SK-N-SH (cell line): ENCODE measurements at regions not wholly inside any gene's neighbourhood (a gene's known extent, or its start where the extent isn't known, plus 50 kb on each side); places are given as distances from the start of the nearest gene placed in this dataset.
"Not testable (repeated sequence)": the region's sequence is repeated elsewhere in the genome, so short reads cannot be mapped to it uniquely, and the experiment has no call there.

Source experiments
- CTCF ChIA-PET: fragments of 300-600, 350-600 bp; formaldehyde crosslinking; extraction: SDS; loops from one replicate; lab custom pipeline; 2021; lab: Yijun Ruan, JAX
- POLR2A ChIA-PET: fragments of 350-600 bp; sonication (Branson Sonifier 250); formaldehyde crosslinking; extraction: SDS; loops from one replicate; lab custom pipeline; 2020; ENCODE audit warnings: antibody characterized with exemption, inconsistent platforms; lab: Yijun Ruan, JAX
- DNase-seq: peaks from one replicate; pipeline ENCODE4 v3.0.0; 2012
- H2AFZ ChIP-seq: fragments of 200-600 bp; sonication (generic); 2 replicates; pipeline ENCODE4 v1.8.1; 2016; ENCODE audit warnings: antibody characterized with exemption, mild to moderate bottlenecking, low read depth
- H3F3A ChIP-seq: fragments of 200-600 bp; sonication (generic); replicated peaks from 2 replicates; pipeline ENCODE3; 2016; ENCODE audit warnings: antibody characterized with exemption, mild to moderate bottlenecking; ENCODE audit not compliant: insufficient read depth
- H3K27ac ChIP-seq, 2 experiments: fragments of 200-500 bp in 1 of 2; fragments of 200-600 bp in 1 of 2; sonication (Bioruptor generic) in 1 of 2; sonication (generic), shearing (Covaris generic) in 1 of 2; 2 replicates each; pipeline versions ENCODE4 v1.5.1 to v1.6.1; 2014 to 2016; ENCODE audit warnings: low read depth in 2 of 2, inconsistent platforms in 1 of 2, low read length in 1 of 2, mild to moderate bottlenecking in 1 of 2, mixed read lengths in 1 of 2
- H3K27me3 ChIP-seq: fragments of 200-600 bp; sonication (generic), shearing (Covaris generic); 2 replicates; pipeline ENCODE4 v1.6.1; 2016; ENCODE audit warnings: mixed run types; ENCODE audit not compliant: insufficient read depth
- H3K36me3 ChIP-seq, 2 experiments: fragments of 200-500 bp in 1 of 2; fragments of 200-600 bp in 1 of 2; sonication (Bioruptor generic) in 1 of 2; sonication (generic) in 1 of 2; replicated peaks in 1 of 2; 2 replicates each; pipeline versions ENCODE3 to v1.5.1; 2014 to 2016; ENCODE audit warnings: low read length in 1 of 2, mild to moderate bottlenecking in 1 of 2; ENCODE audit not compliant: insufficient read depth in 2 of 2, control insufficient read depth in 1 of 2
- H3K4me1 ChIP-seq, 2 experiments: fragments of 200-500 bp in 1 of 2; fragments of 200-600 bp in 1 of 2; sonication (Bioruptor generic) in 1 of 2; sonication (generic), shearing (Covaris generic) in 1 of 2; 2 replicates each; pipeline versions ENCODE4 v1.5.1 to v1.6.1; 2014 to 2016; ENCODE audit warnings: low read depth in 1 of 2, low read length in 1 of 2, mixed run types in 1 of 2; ENCODE audit not compliant: insufficient read depth in 2 of 2, control insufficient read depth in 1 of 2
- H3K4me2 ChIP-seq: fragments of 200-600 bp; sonication (generic), shearing (Covaris generic); 2 replicates; pipeline ENCODE4 v1.6.1; 2017; ENCODE audit warnings: mixed run types
- H3K4me3 ChIP-seq, 2 experiments: fragments of 200-500 bp in 1 of 2; fragments of 200-600 bp in 1 of 2; sonication (Bioruptor generic) in 1 of 2; sonication (generic), shearing (Covaris generic) in 1 of 2; 2 replicates each; pipeline versions ENCODE4 v1.5.1 to v1.8.1; 2014 to 2016; ENCODE audit warnings: low read depth in 2 of 2, inconsistent platforms in 1 of 2, low read length in 1 of 2, mild to moderate bottlenecking in 1 of 2, mixed read lengths in 1 of 2, moderate library complexity in 1 of 2
- H3K79me2 ChIP-seq: fragments of 200-600 bp; sonication (generic); 2 replicates; pipeline ENCODE4 v1.8.1; 2017; ENCODE audit warnings: mild to moderate bottlenecking; ENCODE audit not compliant: insufficient read depth
- H3K9ac ChIP-seq: fragments of 200-600 bp; sonication (generic); 2 replicates; pipeline ENCODE4 v1.6.1; 2017; ENCODE audit warnings: mixed run types
- H3K9me2 ChIP-seq: fragments of 200-600 bp; sonication (generic); 2 replicates; pipeline ENCODE4 v1.6.1; 2017; ENCODE audit warnings: mixed run types
- H3K9me3 ChIP-seq: fragments of 200-600 bp; sonication (generic); 2 replicates; pipeline ENCODE4 v1.6.1; 2017; ENCODE audit warnings: mixed run types, mild to moderate bottlenecking, moderate library complexity
- H4K20me1 ChIP-seq: fragments of 200-600 bp; sonication (generic); 2 replicates; pipeline ENCODE4 v1.6.1; 2017; ENCODE audit warnings: mild to moderate bottlenecking, mixed run types; ENCODE audit not compliant: insufficient read depth
- WGBS: methylation state at CpG from one replicate; pipeline ENCODE4 v1.1.6; 2017; ENCODE audit warnings: low lambda C conversion rate; 5-methylcytosine and 5-hydroxymethylcytosine counted together

DNA sequence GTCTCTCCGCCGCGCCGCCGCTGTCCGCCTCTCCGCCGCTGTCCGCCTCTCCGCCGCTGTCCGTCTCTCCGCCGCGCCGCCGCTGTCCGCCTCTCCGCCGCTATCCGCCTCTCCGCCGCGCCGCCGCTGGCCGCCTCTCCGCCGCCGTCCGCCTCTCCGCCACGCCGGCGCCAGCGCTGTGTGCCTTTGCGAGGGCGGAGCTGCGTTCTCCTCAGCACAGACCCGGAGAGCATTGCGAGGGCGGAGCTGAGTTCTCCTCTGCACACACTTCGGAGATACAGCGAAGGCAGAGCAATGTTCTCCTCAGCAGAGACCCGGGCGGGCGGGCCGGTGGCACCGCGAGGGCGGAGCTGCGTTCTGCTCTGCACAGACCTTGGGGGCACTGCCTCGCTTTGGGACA, 327.4 kb upstream of the PLGLB1 start:
- H3K4me3 ChIP-seq, H3K79me2 ChIP-seq, H3K9me3 ChIP-seq, H3K4me1 ChIP-seq, CTCF ChIA-PET, H3F3A ChIP-seq, H3K27ac ChIP-seq, H3K9ac ChIP-seq, H3K36me3 ChIP-seq, H3K4me2 ChIP-seq, H3K27me3 ChIP-seq, H3K9me2 ChIP-seq, DNase-seq, POLR2A ChIA-PET, H2AFZ ChIP-seq, H4K20me1 ChIP-seq: not testable (repeated sequence)
- WGBS: 94% methylated on average over 41 of the region's 53 CpGs

DNA sequence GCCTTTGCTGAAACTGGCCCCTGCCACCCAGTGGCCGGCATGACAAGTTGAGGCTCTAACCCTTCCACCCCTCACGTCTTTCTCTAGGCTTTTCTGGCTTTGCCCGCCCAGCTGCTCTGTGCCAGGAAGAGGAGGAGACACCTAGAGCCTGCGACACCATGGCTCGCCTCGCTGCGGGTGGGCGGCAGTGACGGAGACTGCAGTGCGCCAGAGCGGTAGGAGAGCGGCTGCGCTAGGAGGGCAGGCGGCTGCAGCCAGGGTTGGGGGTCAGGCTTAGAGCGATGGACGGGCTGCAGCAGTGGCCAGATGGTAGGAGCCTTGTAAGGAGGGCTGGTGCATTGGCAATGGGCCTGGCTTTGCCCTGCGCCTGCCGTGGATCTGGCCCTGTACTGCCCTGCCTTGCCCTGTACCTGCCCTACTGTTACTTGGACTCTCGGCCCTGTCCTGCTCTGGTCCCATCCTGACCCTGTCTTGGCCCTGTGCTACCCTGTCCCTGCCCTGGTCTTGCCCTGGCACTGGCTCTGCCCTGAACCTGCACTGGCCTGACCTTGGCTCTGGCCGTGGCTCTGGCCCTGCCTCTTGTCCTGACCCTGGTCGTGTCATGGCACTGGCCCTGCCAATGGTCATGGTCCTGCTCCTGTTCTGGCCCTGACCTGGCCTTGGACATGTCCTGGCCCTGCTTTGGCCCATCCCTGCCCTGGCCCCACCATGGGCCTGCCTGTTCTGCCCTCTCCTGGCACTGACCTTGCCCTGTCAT, 330.7 kb upstream of the PLGLB1 start:
- DNase-seq, H3K9ac ChIP-seq, H3K4me1 ChIP-seq, H3K4me3 ChIP-seq, H4K20me1 ChIP-seq, H3K36me3 ChIP-seq, H3K4me2 ChIP-seq, H3K27ac ChIP-seq, H3K9me2 ChIP-seq, H3K27me3 ChIP-seq, H3K9me3 ChIP-seq, H3K79me2 ChIP-seq, H3F3A ChIP-seq, CTCF ChIA-PET, POLR2A ChIA-PET, H2AFZ ChIP-seq: not testable (repeated sequence)
- WGBS: 88% methylated on average over 16 of the region's 21 CpGs

DNA sequence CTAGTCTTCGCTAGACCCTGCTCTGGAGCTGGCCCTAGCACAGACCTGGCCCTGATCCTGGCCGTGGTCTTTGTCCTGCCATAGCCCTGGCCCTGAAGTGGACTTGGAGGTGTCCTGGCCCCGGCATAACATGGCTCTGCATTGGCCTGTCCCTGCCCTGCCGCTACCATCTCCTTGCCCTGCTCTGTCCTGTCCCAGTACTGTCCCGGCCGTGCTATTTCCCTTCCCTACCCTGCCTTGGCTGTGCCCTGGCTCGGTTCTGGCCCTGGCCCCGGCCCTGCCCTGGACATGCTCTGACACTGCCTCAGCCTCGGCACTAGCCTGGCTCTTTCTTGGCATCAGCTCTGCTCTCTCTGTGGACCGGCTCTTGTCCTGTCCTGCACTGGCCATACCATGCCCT, 331.8 kb upstream of the PLGLB1 start:
- 76% methylated on average over 7 of the region's 10 CpGs for WGBS
- DNase-seq, H3K4me2 ChIP-seq, H3K9ac ChIP-seq, H3K9me3 ChIP-seq, H4K20me1 ChIP-seq, H3K4me1 ChIP-seq, H2AFZ ChIP-seq, H3K4me3 ChIP-seq, H3K27me3 ChIP-seq, CTCF ChIA-PET, H3K9me2 ChIP-seq, H3K36me3 ChIP-seq, H3K79me2 ChIP-seq, H3F3A ChIP-seq, H3K27ac ChIP-seq, POLR2A ChIA-PET: not testable (repeated sequence)

DNA sequence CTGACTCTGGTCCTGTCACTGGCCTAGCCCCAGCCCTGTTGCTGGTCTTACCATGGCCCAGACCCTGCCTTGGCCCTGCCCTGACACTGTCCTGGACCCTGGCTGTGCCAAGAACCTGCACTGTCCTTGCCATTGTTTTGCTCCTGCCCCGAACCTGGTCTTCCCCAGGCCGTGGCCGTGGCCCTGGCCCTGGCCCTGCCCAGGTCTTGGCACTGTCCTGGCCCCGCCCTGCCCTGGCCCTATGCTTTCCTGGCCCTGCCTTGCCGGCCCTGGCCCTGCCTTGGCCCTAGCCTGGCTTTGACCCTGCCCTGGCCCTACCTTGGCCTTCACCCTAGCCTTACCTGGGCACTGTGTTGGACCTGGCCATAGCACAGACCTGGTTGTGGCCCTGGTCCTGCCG, 332.5 kb upstream of the PLGLB1 start:
- H3K9me3 ChIP-seq, H3K4me2 ChIP-seq, H3K27me3 ChIP-seq, H3K36me3 ChIP-seq, H3K9me2 ChIP-seq, H3K4me1 ChIP-seq, H3F3A ChIP-seq, H3K9ac ChIP-seq, DNase-seq, H2AFZ ChIP-seq, CTCF ChIA-PET, H3K79me2 ChIP-seq, H3K27ac ChIP-seq, POLR2A ChIA-PET, H4K20me1 ChIP-seq, H3K4me3 ChIP-seq: not testable (repeated sequence)
- WGBS: no CpG with 5 or more reads among the region's 6 CpGs

DNA sequence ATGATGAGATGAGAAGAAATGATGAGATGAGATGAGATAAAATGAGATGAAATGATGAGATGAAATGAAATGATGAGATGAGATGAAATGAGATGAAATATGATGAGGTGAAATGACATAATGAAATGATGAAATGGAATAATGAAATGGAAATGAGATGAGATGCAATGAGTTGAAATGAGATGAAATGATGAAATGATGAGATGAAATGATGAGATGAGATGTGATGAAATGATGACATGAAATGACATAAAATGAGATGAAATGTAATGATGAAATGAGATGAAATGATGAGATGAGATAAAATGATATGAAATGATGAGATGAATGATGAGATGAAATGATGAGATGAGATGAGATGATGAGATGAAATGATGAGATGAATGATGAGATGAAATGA, 338.6 kb upstream of the PLGLB1 start:
- H3F3A ChIP-seq, H3K36me3 ChIP-seq, H2AFZ ChIP-seq, H3K4me1 ChIP-seq, H3K9ac ChIP-seq, DNase-seq, H3K4me2 ChIP-seq, POLR2A ChIA-PET, H3K79me2 ChIP-seq, CTCF ChIA-PET, H3K4me3 ChIP-seq, H3K9me2 ChIP-seq, H4K20me1 ChIP-seq, H3K27me3 ChIP-seq, H3K9me3 ChIP-seq, H3K27ac ChIP-seq: not testable (repeated sequence)

DNA sequence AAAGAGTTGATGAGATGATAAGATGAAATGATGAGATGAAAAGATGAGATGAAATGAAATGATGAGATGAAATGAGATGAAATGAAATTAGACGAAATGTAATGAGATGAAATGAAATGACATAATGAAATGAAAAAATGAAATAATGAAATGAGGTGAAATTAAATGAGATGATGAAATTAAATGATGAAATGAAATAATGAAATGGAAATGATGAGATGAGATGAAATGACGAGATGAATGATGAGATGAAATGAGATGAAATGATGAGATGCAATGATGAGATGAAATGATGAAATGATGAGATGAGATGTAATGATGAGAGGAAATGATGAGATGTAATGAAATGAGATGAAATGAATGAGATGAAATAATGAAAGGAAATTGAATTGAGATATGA, 339.3 kb upstream of the PLGLB1 start:
- H3K4me3 ChIP-seq, H3K36me3 ChIP-seq, H3K27me3 ChIP-seq, CTCF ChIA-PET, H3F3A ChIP-seq, H3K79me2 ChIP-seq, H3K9me2 ChIP-seq, DNase-seq, H3K4me1 ChIP-seq, H3K4me2 ChIP-seq, H2AFZ ChIP-seq, H4K20me1 ChIP-seq, H3K9me3 ChIP-seq, H3K9ac ChIP-seq, POLR2A ChIA-PET, H3K27ac ChIP-seq: not testable (repeated sequence)
- 67% methylated on average over 2 of the region's 2 CpGs for WGBS

DNA sequence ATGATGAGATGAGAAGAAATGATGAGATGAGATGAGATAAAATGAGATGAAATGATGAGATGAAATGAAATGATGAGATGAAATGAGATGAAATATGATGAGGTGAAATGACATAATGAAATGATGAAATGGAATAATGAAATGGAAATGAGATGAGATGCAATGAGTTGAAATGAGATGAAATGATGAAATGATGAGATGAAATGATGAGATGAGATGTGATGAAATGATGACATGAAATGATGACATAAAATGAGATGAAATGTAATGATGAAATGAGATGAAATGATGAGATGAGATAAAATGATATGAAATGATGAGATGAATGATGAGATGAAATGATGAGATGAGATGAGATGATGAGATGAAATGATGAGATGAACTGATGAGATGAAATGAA, 340.2 kb upstream of the PLGLB1 start:
- H3K9ac ChIP-seq, H3K4me2 ChIP-seq, H3K27me3 ChIP-seq, H3K4me1 ChIP-seq, POLR2A ChIA-PET, H2AFZ ChIP-seq, H3K79me2 ChIP-seq, H3K36me3 ChIP-seq, H3K9me2 ChIP-seq, H3K9me3 ChIP-seq, H4K20me1 ChIP-seq, CTCF ChIA-PET, H3F3A ChIP-seq, H3K27ac ChIP-seq, DNase-seq, H3K4me3 ChIP-seq: not testable (repeated sequence)
